Neural cell (in vitro differentiated cells): ENCODE measurements at regions not wholly inside any gene's neighbourhood (a gene's known extent, or its start where the extent isn't known, plus 50 kb on each side); places are given as distances from the start of the nearest gene placed in this dataset.

Experiments used
- H2AFZ ChIP-seq: fragments of 200-600, 300-800 bp; sonication (generic), shearing (Covaris generic); 2 replicates; pipeline ENCODE4 v1.6.0; 2014; ENCODE audit warnings: low read depth, mild to moderate bottlenecking, antibody characterized with exemption, low read length, moderate library complexity
- H3F3A ChIP-seq: fragments of 200-600 bp; shearing (Covaris generic); 2 replicates; pipeline ENCODE4 v1.6.1; 2016; ENCODE audit warnings: mild to moderate bottlenecking, moderate library complexity, mixed read lengths, antibody characterized with exemption, low read length; ENCODE audit not compliant: insufficient read depth, poor library complexity, severe bottlenecking
- H3K27ac ChIP-seq: fragments of 200-600, 300-800 bp; sonication (generic), shearing (Covaris generic); 2 replicates; pipeline ENCODE4 v1.5.1; 2014; ENCODE audit warnings: mild to moderate bottlenecking, low read length, moderate library complexity
- H3K27me3 ChIP-seq: fragments of 300-800, 200-600 bp; sonication (generic), shearing (Covaris generic); 2 replicates; pipeline ENCODE4 v1.6.0; 2014; ENCODE audit warnings: mild to moderate bottlenecking, low read depth, low read length, moderate library complexity; ENCODE audit not compliant: insufficient read depth
- H3K36me3 ChIP-seq: fragments of 300-800, 200-600 bp; sonication (generic), shearing (Covaris generic); 2 replicates; pipeline ENCODE4 v1.5.1; 2014; ENCODE audit warnings: mild to moderate bottlenecking, antibody characterized with exemption, low read length, moderate library complexity; ENCODE audit not compliant: insufficient read depth
- H3K4me2 ChIP-seq: fragments of 300-800, 200-600 bp; sonication (generic), shearing (Covaris generic); 2 replicates; pipeline ENCODE4 v1.6.0; 2014; ENCODE audit warnings: mild to moderate bottlenecking, low read length
- H3K4me3 ChIP-seq: fragments of 300-800, 200-600 bp; sonication (generic), shearing (Covaris generic); 2 replicates; pipeline ENCODE4 v1.5.1; 2014; ENCODE audit warnings: mild to moderate bottlenecking, low read length, moderate library complexity
- H3K79me2 ChIP-seq: fragments of 200-600 bp; shearing (Covaris generic); replicated peaks from 2 replicates; pipeline ENCODE4 v1.6.0; 2014; ENCODE audit warnings: mild to moderate bottlenecking, low read length, moderate library complexity; ENCODE audit not compliant: insufficient read depth
- H3K9ac ChIP-seq: fragments of 300-800, 200-600 bp; sonication (generic), shearing (Covaris generic); 2 replicates; pipeline ENCODE4 v1.6.1; 2016; ENCODE audit warnings: mild to moderate bottlenecking, low read length, mixed read lengths
- H3K9me2 ChIP-seq: fragments of 200-600 bp; shearing (Covaris generic); 2 replicates; pipeline ENCODE4 v1.6.1; 2016; ENCODE audit warnings: mild to moderate bottlenecking, low read length, mixed read lengths; ENCODE audit not compliant: insufficient read depth
- H3K9me3 ChIP-seq: fragments of 200-600, 300-800 bp; sonication (generic), shearing (Covaris generic); 2 replicates; pipeline ENCODE4 v1.6.1; 2016; ENCODE audit warnings: mild to moderate bottlenecking, mixed run types, low read length, moderate library complexity, mixed read lengths
- H4K20me1 ChIP-seq: fragments of 200-600 bp; shearing (Covaris generic); 2 replicates; pipeline ENCODE4 v1.6.1; 2016; ENCODE audit warnings: mild to moderate bottlenecking, mixed run types; ENCODE audit not compliant: insufficient read depth
- EP300 ChIP-seq: fragments of 450-650 bp; conservative IDR thresholded peaks from 2 replicates; pipeline ENCODE4 v1.6.1; 2014; ENCODE audit warnings: antibody characterized with exemption, mild to moderate bottlenecking, moderate library complexity; ENCODE audit not compliant: poor library complexity, severe bottlenecking
- EZH2 ChIP-seq: fragments of 200-600, 300-800 bp; shearing (Covaris generic), sonication (generic); IDR thresholded peaks from 2 replicates; pipeline ENCODE4 v1.6.1; 2014; ENCODE audit warnings: antibody characterized with exemption, low read length, borderline replicate concordance, mild to moderate bottlenecking; ENCODE audit not compliant: insufficient read depth, poor library complexity, severe bottlenecking
- MXI1 ChIP-seq: fragments of 450-650 bp; conservative IDR thresholded peaks from 2 replicates; pipeline ENCODE4 v1.6.1; 2014; ENCODE audit warnings: antibody characterized with exemption, mild to moderate bottlenecking; ENCODE audit not compliant: poor library complexity, severe bottlenecking
- POLR2AphosphoS5 ChIP-seq: IDR thresholded peaks from 2 replicates; pipeline ENCODE4 v1.6.1; 2012
- RAD21 ChIP-seq: fragments of 450-650 bp; conservative IDR thresholded peaks from 2 replicates; pipeline ENCODE4 v1.6.1; 2014; ENCODE audit warnings: antibody characterized with exemption, mild to moderate bottlenecking, moderate library complexity
- REST ChIP-seq: IDR thresholded peaks from 2 replicates; pipeline ENCODE4 v1.6.1; 2012; ENCODE audit warnings: borderline replicate concordance
- SMC3 ChIP-seq: fragments of 450-650 bp; conservative IDR thresholded peaks from 2 replicates; pipeline ENCODE4 v1.6.1; 2014; ENCODE audit warnings: antibody characterized with exemption, mild to moderate bottlenecking, moderate library complexity; ENCODE audit not compliant: poor library complexity
- TAF1 ChIP-seq: IDR thresholded peaks from 2 replicates; pipeline ENCODE4 v1.6.1; 2012; ENCODE audit warnings: low read depth

DNA sequence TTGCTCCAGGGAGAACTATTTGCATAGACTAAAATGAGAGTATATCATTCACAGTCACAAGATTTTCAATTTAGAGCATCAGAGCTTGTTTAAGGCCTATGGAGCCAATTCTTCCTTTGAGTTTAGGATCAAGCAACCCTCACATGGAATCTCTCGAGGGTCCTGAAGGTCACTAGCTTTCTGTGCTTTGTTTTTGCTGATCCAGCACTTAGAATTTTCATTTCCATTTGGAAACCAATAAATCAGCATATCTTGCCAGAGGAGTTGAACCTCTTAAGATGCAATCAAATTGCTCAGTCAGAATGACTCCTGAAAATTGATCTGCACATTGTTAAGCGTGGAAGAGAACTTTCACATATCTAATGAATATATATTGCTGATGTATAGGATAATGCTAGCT lies 1039.6 kb downstream of the PDHA2 start:
- Histone ChIP-seq H4K20me1 (no peaks in the 10 kb centered on the region), H3K36me3 (no peaks in the 10 kb centered on the region), H3K9me2 (no peaks in the 10 kb centered on the region), H3K27me3 (no peaks in the 10 kb centered on the region), H3F3A (no peaks in the 10 kb centered on the region), H3K4me3 (no peak overlapping the region), H2AFZ (no peak overlapping the region), H3K27ac (no peak overlapping the region), H3K9me3 (peaks cover 7% of the 10 kb centered on the region), H3K9ac (no peak overlapping the region), H3K4me2 (no peak overlapping the region), H3K79me2 (no peaks in the 10 kb centered on the region)
- no peak for TF ChIP-seq EZH2

- Histone ChIP-seq H3F3A (no peaks in the 10 kb centered on the region), H3K4me3 (no peak overlapping the region), H2AFZ (no peak overlapping the region), H3K36me3 (no peaks in the 10 kb centered on the region), H3K9ac (no peak overlapping the region), H3K9me2 (no peaks in the 10 kb centered on the region), H3K79me2 (no peaks in the 10 kb centered on the region), H3K27me3 (no peaks in the 10 kb centered on the region), H3K9me3 (no peaks in the 10 kb centered on the region), H3K4me2 (no peak overlapping the region), H4K20me1 (no peaks in the 10 kb centered on the region), H3K27ac (no peak overlapping the region)
- TF ChIP-seq SMC3 (no peak), TAF1 (no peak), POLR2AphosphoS5 (no peak), RAD21 (no peak), EP300 (no peak), REST (no peak)
These were observed 1048.0 kb downstream of the PDHA2 start for GRCh38 chr4:96887857-96888256.

DNA sequence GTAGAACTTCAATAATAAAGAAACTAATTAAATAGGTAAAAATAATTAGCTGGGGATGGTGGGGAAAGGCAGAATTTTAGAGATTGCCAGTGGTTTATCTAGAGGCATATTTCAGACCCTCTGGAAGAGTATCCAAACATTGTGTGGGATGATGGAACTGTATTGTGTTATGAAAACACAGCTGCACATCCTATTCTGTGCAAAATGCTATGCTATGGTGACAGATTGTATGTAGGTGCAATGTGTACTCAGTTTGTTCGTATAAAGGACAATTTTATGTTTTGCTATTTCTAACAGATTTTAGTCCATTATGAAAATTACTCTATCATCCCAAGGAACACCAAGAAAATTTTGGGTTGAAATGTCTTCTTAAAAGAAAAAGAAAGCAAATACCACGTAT lies 1054.7 kb downstream of the PDHA2 start:
- Histone ChIP-seq H3K4me2 (no peak overlapping the region), H3K9ac (no peak overlapping the region), H4K20me1 (no peaks in the 10 kb centered on the region), H3K27ac (no peak overlapping the region), H3K9me2 (no peaks in the 10 kb centered on the region), H3F3A (no peaks in the 10 kb centered on the region), H3K4me3 (no peak overlapping the region), H3K36me3 (no peaks in the 10 kb centered on the region), H3K9me3 (no peaks in the 10 kb centered on the region), H3K79me2 (no peaks in the 10 kb centered on the region), H3K27me3 (no peaks in the 10 kb centered on the region), H2AFZ (no peak overlapping the region)
- TF ChIP-seq REST (no peak), MXI1 (no peak), POLR2AphosphoS5 (no peak), TAF1 (no peak), SMC3 (no peak), EZH2 (no peak)
